NCI-H226 (cell line): ENCODE measurements at regions not wholly inside any gene's neighbourhood (a gene's known extent, or its start where the extent isn't known, plus 50 kb on each side); places are given as distances from the start of the nearest gene placed in this dataset.
"Not testable (repeated sequence)": the region's sequence is repeated elsewhere in the genome, so short reads cannot be mapped to it uniquely, and the experiment has no call there.

Source experiments
- DNase-seq: peaks from one replicate; pipeline ENCODE4 v3.0.0-alpha.2; 2015

GRCh38 chr2:223182356-223182755 is 130.4 kb downstream of the KCNE4 start:
- no peak for DNase-seq

GRCh38 chr2:223185638-223186037 is 133.6 kb downstream of the KCNE4 start:
- DNase-seq, result no peak

GRCh38 chr2:223187256-223187655 is 135.3 kb downstream of the KCNE4 start:
- DNase-seq, result no peak

GRCh38 chr2:223190561-223191206 is 138.7 kb downstream of the KCNE4 start:
- DNase-seq, result not testable (repeated sequence)

GRCh38 chr2:223196331-223196730 is 144.3 kb downstream of the KCNE4 start:
- DNase-seq, result no peak

- DNase-seq, result no peak
These were observed 145.1 kb downstream of the KCNE4 start for GRCh38 chr2:223197046-223197445.

- DNase-seq, result no peak
These were observed 147.8 kb downstream of the KCNE4 start for GRCh38 chr2:223199531-223200515.

- DNase-seq, result no peak
These were observed 152.3 kb downstream of the KCNE4 start for GRCh38 chr2:223203971-223204929.

- DNase-seq, result no peak
These were observed 158.5 kb downstream of the KCNE4 start for GRCh38 chr2:223210489-223210888.

- no peak for DNase-seq
These were observed 162.6 kb downstream of the KCNE4 start for GRCh38 chr2:223214394-223215253.

GRCh38 chr2:223215254-223215516 is 163.2 kb downstream of the KCNE4 start:
- DNase-seq, result peak; percentile 3

- DNase-seq, result no peak
These were observed 165.4 kb downstream of the KCNE4 start for GRCh38 chr2:223217373-223217772.

GRCh38 chr2:223218587-223219178 is 166.7 kb downstream of the KCNE4 start:
- DNase-seq, result no peak

GRCh38 chr2:223219872-223220657 is 168.1 kb downstream of the KCNE4 start:
- DNase-seq, result no peak

GRCh38 chr2:223220658-223220925 is 168.6 kb downstream of the KCNE4 start:
- no peak for DNase-seq

GRCh38 chr2:223221139-223221835 is 169.3 kb downstream of the KCNE4 start:
- DNase-seq, result no peak

GRCh38 chr2:223222397-223222796 is 170.4 kb downstream of the KCNE4 start:
- peak; percentile 28 for DNase-seq

GRCh38 chr2:223223156-223223555 is 171.2 kb downstream of the KCNE4 start:
- no peak for DNase-seq

GRCh38 chr2:223225266-223225665 is 173.3 kb downstream of the KCNE4 start:
- no peak for DNase-seq

GRCh38 chr2:223226264-223226663 is 174.3 kb downstream of the KCNE4 start:
- no peak for DNase-seq

- no peak for DNase-seq
These were observed 175.3 kb downstream of the KCNE4 start for GRCh38 chr2:223227338-223227737.
